Colonic mucosa (tissue), 4 donors: ENCODE measurements at regions not wholly inside any gene's neighbourhood (a gene's known extent, or its start where the extent isn't known, plus 50 kb on each side); places are given as distances from the start of the nearest gene placed in this dataset.

Experiments
- DNase-seq: peaks from one replicate; pipeline ENCODE4 v3.0.0-alpha.2; 2020
- H3K27ac ChIP-seq: fragments of 200-600 bp; one replicate; pipeline ENCODE4 v1.8.0; 2021
- H3K27me3 ChIP-seq: fragments of 200-600 bp; one replicate; pipeline ENCODE4 v1.8.0; 2021
- H3K36me3 ChIP-seq: fragments of 200-600 bp; one replicate; pipeline ENCODE4 v1.8.0; 2021
- H3K4me1 ChIP-seq: fragments of 200-600 bp; one replicate; pipeline ENCODE4 v1.8.0; 2021; ENCODE audit warnings: mild to moderate bottlenecking
- H3K4me3 ChIP-seq: fragments of 200-600 bp; one replicate; pipeline ENCODE4 v1.8.0; 2021
- H3K9ac ChIP-seq, 2 donors: one replicate each; pipeline ENCODE4 v1.7.0; 2013; ENCODE audit warnings: control low read depth in 2 of 2, low read depth in 2 of 2, low read length in 2 of 2
- H3K9me3 ChIP-seq: fragments of 200-600 bp; one replicate; pipeline ENCODE4 v1.8.0; 2021
- CTCF ChIP-seq: fragments of 200-600 bp; IDR thresholded peaks from one replicate; pipeline ENCODE4 v1.8.0; 2022; ENCODE audit warnings: antibody characterized with exemption, mild to moderate bottlenecking
- intact Hi-C: fragments of 100-400 bp; cut with DNase I; formaldehyde crosslinking; loops from one replicate; pipeline ENCODE4 v1.14.1; 2022
- donor health status: healthy.
- donor health status: DM: no; HTN: no; CAD: no.
- donor health status: DM: no; HTN: no; CAD: no.

- H3K4me1 ChIP-seq = no peaks in the 10 kb centered on the region
- no peaks in the 10 kb centered on the region for H3K36me3 ChIP-seq
- no peak for TF ChIP-seq CTCF
- H3K27me3 ChIP-seq = no peaks in the 10 kb centered on the region
- DNase-seq = no peak
- H3K9ac ChIP-seq = no peak overlapping the region
- no peak overlapping the region for H3K4me3 ChIP-seq
- H3K27ac ChIP-seq = no peak overlapping the region
- H3K9me3 ChIP-seq = no peaks in the 10 kb centered on the region
- intact Hi-C loops = no loop called here
Observed at GRCh38 chr12:25716842-25717241, 163.8 kb upstream of the LMNTD1 start.

- TF ChIP-seq CTCF = no peak
- no peaks in the 10 kb centered on the region for H3K27me3 ChIP-seq
- no peaks in the 10 kb centered on the region for H3K9me3 ChIP-seq
- intact Hi-C loops = no loop called here
- H3K9ac ChIP-seq = no peak overlapping the region
- no peaks in the 10 kb centered on the region for H3K4me1 ChIP-seq
- no peak overlapping the region for H3K4me3 ChIP-seq
- no peaks in the 10 kb centered on the region for H3K36me3 ChIP-seq
- no peak overlapping the region for H3K27ac ChIP-seq
- no peak for DNase-seq
Observed at GRCh38 chr12:25717552-25717951, 164.5 kb upstream of the LMNTD1 start.

- no peaks in the 10 kb centered on the region for H3K36me3 ChIP-seq
- H3K9ac ChIP-seq = no peak overlapping the region
- H3K4me3 ChIP-seq = no peak overlapping the region
- H3K4me1 ChIP-seq = no peaks in the 10 kb centered on the region
- H3K9me3 ChIP-seq = no peaks in the 10 kb centered on the region
- no peak for DNase-seq
- no peak for TF ChIP-seq CTCF
- no peak overlapping the region for H3K27ac ChIP-seq
- intact Hi-C loops = no loop called here
- no peaks in the 10 kb centered on the region for H3K27me3 ChIP-seq
Observed at GRCh38 chr12:25718081-25718731, 165.1 kb upstream of the LMNTD1 start.

GRCh38 chr12:25719505-25719904 is 166.4 kb upstream of the LMNTD1 start:
- Histone ChIP-seq H3K27ac (no peak overlapping the region), H3K4me1 (no peaks in the 10 kb centered on the region), H3K27me3 (no peaks in the 10 kb centered on the region), H3K4me3 (no peak overlapping the region), H3K9me3 (no peaks in the 10 kb centered on the region), H3K36me3 (no peaks in the 10 kb centered on the region), H3K9ac (no peak overlapping the region)
- intact Hi-C loops = no loop called here
- no peak for DNase-seq
- no peak for TF ChIP-seq CTCF

- Histone ChIP-seq H3K27ac (no peak overlapping the region), H3K9ac (no peak overlapping the region), H3K4me3 (no peak overlapping the region), H3K36me3 (no peaks in the 10 kb centered on the region), H3K4me1 (no peaks in the 10 kb centered on the region), H3K9me3 (no peaks in the 10 kb centered on the region), H3K27me3 (no peaks in the 10 kb centered on the region)
- DNase-seq = no peak
- intact Hi-C loops = no loop called here
- TF ChIP-seq CTCF = no peak
Observed at GRCh38 chr12:25723336-25723735, 170.3 kb upstream of the LMNTD1 start.
